ENCODE measurements at regions not wholly inside any gene's neighbourhood (a gene's known extent, or its start where the extent isn't known, plus 50 kb on each side); places are given as distances from the start of the nearest gene placed in this dataset.
A peak's percentile ranks its signal among the peaks of the same experiment; 100 is the strongest.

DNA sequence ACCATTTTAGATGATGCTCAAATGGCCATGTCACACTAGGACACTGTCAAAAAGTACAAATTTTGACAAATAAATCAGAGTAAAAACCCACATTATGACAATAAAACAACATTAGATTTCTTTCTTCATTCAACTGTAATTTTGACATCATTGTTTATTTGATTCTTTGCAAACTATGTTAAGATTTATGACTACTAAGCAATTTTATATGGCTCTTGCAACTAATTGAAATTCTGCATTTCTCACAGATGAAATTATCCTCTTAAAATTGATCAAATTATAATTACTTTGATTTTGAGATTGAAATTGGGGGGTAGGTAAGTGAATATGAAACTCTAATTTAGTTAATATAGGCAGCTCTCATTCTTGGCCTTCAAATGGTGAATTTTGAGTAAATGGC is 59.8 kb downstream of the ATOH1 start:
- DNase-seq (ENCODE audit: low read depth): no peak
- no peak overlapping the region for H3K4me3 ChIP-seq (ENCODE audit: low read depth, low read length)
- TF ChIP-seq CTCF (IDR thresholded peaks at IDR 0.05; ENCODE audit: insufficient read depth, low read depth, low read length, missing control alignments): no peak

DNA sequence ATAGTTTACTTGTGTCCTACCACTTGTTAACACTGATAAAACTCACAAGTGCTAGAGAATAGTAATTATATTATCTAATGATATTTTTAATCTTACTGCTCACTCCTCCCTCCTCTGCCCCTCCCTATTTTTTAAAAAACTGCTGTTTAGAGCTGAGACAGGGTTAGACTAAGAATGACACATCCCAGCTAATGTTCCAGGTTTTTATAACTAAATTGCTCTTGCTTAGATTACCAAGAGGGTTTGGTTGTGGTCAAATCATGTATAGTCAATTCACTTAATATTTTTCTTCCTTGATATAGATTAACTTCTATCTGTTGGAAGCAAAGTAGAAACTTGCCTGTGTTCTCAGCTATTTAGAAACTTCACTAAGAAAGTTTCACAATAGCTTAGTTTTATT is 60.2 kb downstream of the ATOH1 start:
- no peak for TF ChIP-seq CTCF (IDR thresholded peaks at IDR 0.05; ENCODE audit: insufficient read depth, low read depth, low read length, missing control alignments)
- H3K4me3 ChIP-seq (ENCODE audit: low read depth, low read length): no peak overlapping the region
- no peak for DNase-seq (ENCODE audit: low read depth)

- TF ChIP-seq CTCF (IDR thresholded peaks at IDR 0.05; ENCODE audit: insufficient read depth, low read depth, low read length, missing control alignments): no peak
- no peak overlapping the region for H3K4me3 ChIP-seq (ENCODE audit: low read depth, low read length)
- DNase-seq (ENCODE audit: low read depth): no peak
Observed at GRCh38 chr4:93891244-93891643, 62.7 kb downstream of the ATOH1 start.

DNA sequence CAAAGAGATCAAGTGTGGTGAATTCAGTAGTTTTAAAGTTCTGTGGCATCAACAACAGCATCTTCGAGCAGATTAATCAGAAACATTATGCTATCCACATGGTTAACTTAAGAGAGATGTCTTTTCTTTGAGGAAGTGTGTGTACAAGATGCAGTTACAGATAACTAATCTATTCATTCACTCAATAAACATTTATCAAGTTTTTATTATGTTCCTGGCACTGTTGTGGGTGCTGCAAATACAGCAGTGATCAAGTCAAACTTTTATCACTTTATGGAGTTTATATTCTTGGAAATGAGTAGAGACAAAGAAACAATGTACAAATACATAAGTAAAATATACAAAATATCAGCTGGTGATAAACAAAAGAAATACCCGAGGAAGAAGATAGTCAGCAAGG is 66.4 kb downstream of the ATOH1 start:
- no peak for DNase-seq (ENCODE audit: low read depth)
- no peak overlapping the region for H3K4me3 ChIP-seq (ENCODE audit: low read depth, low read length)
- no peak for TF ChIP-seq CTCF (IDR thresholded peaks at IDR 0.05; ENCODE audit: insufficient read depth, low read depth, low read length, missing control alignments)

DNA sequence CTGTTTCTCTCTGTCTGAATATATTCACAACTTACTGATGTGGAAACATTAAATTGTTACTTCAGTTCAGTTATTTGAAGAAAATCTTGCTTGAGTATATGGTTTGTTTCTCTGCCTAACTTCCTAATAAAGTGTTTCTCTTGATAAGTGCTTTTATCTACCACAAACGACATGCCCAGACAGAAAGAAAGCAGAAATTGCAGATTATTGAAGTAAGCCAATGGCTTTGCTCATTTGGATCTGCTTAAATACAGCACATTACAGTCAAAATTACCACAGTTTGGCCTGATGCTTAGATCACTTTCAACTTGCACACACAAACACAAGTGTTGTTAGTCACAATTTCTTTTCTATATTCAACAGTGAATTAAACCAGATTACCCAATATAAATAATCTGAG is 68.0 kb downstream of the ATOH1 start:
- no peak for TF ChIP-seq CTCF (IDR thresholded peaks at IDR 0.05; ENCODE audit: insufficient read depth, low read depth, low read length, missing control alignments)
- no peak overlapping the region for H3K4me3 ChIP-seq (ENCODE audit: low read depth, low read length)
- DNase-seq (ENCODE audit: low read depth): no peak

DNA sequence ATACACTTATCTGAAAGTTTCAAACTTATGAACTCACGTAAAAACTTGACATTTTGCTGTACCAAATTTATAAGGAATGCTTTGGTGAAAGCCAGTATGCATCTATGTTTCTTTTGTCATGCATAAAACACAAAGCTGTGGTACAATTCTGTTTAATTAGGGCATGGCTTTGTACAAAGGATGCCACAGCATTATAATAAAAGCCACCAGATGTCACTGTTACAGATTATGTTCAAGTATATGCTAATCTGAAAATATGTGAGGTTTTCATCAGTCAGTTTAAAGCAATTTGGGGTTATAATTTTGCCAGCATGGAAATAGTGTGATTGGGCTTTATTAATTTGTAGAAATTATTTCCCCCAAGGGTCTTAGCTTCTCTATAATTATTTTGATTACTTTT is 69.0 kb downstream of the ATOH1 start:
- H3K4me3 ChIP-seq (ENCODE audit: low read depth, low read length): no peak overlapping the region
- peak; percentile 16 for DNase-seq (ENCODE audit: low read depth)
- peak; percentile 28 for TF ChIP-seq CTCF (IDR thresholded peaks at IDR 0.05; ENCODE audit: insufficient read depth, low read depth, low read length, missing control alignments)

DNA sequence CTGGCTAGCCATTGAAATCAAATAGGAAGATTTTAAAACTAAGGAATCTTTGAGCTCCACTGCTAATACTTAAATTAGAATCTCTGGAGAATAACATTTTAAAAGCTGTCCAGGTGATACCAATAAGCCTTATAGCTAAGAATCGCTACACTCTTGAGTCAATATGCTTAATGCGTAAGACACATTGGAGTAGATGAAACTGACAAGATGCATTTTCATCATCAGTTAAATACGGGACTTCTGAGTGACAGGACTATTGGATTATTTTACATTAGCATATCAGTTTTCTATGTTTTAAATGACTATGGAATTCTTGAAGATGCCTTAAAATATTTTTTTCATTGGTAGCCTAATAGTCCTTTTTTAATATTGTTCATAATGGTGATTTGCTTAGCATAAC is 80.2 kb downstream of the ATOH1 start:
- TF ChIP-seq CTCF (IDR thresholded peaks at IDR 0.05; ENCODE audit: insufficient read depth, low read depth, low read length, missing control alignments): no peak
- DNase-seq (ENCODE audit: low read depth): no peak
- H3K4me3 ChIP-seq (ENCODE audit: low read depth, low read length): no peak overlapping the region

All from GM12865 (cell line).